Hypothalamus (tissue), 51 donors: ENCODE measurements at regions not wholly inside any gene's neighbourhood (a gene's known extent, or its start where the extent isn't known, plus 50 kb on each side); places are given as distances from the start of the nearest gene placed in this dataset.
"Not testable (repeated sequence)": the region's sequence is repeated elsewhere in the genome, so short reads cannot be mapped to it uniquely, and the experiment has no call there.

Source experiments
- DNase-seq, 51 donors: peaks; one replicate each; lab custom pipeline; 2025; lab: John Stamatoyannopoulos, UW

- no peak for DNase-seq
Measured at GRCh38 chr18:10074728-10075127, 160.9 kb downstream of the VAPA start.

- DNase-seq = no peak
Measured at GRCh38 chr18:10076502-10077030, 162.8 kb downstream of the VAPA start.

GRCh38 chr18:10077986-10078385 is 164.2 kb downstream of the VAPA start:
- no peak for DNase-seq

GRCh38 chr18:10080372-10080771 is 166.6 kb downstream of the VAPA start:
- no peak for DNase-seq

GRCh38 chr18:10081492-10081891 is 167.7 kb downstream of the VAPA start:
- no peak for DNase-seq

- no peak for DNase-seq
Measured at GRCh38 chr18:10085416-10085815, 171.6 kb downstream of the VAPA start.

GRCh38 chr18:10085876-10086275 is 172.1 kb downstream of the VAPA start:
- no peak for DNase-seq

- DNase-seq = no peak
Measured at GRCh38 chr18:10086458-10087210, 172.8 kb downstream of the VAPA start.

GRCh38 chr18:10088734-10089133 is 174.9 kb downstream of the VAPA start:
- no peak for DNase-seq

GRCh38 chr18:10089881-10090280 is 176.1 kb downstream of the VAPA start:
- DNase-seq = no peak

GRCh38 chr18:10090668-10091067 is 176.9 kb downstream of the VAPA start:
- no peak for DNase-seq

GRCh38 chr18:10093445-10093844 is 179.6 kb downstream of the VAPA start:
- DNase-seq = no peak

GRCh38 chr18:10094154-10094553 is 180.3 kb downstream of the VAPA start:
- DNase-seq = no peak

- no peak for DNase-seq
Measured at GRCh38 chr18:10094655-10095054, 180.8 kb downstream of the VAPA start.

- no peak for DNase-seq
Measured at GRCh38 chr18:10095356-10095755, 181.5 kb downstream of the VAPA start.

- DNase-seq = no peak
Measured at GRCh38 chr18:10099539-10100140, 185.8 kb downstream of the VAPA start.

- DNase-seq = no peak
Measured at GRCh38 chr18:10100196-10100595, 186.4 kb downstream of the VAPA start.

GRCh38 chr18:10100941-10101701 is 187.3 kb downstream of the VAPA start:
- peak in 17 of 51 donors; percentile 4 to 44 (median 14) for DNase-seq

GRCh38 chr18:10101729-10102128 is 187.9 kb downstream of the VAPA start:
- peak in 1 of 51 donors; percentile 5 for DNase-seq

GRCh38 chr18:10105118-10105517 is 191.3 kb downstream of the VAPA start:
- DNase-seq = not testable (repeated sequence)

GRCh38 chr18:10111191-10111590 is 197.4 kb downstream of the VAPA start:
- DNase-seq = no peak
